ENCODE measurements at regions not wholly inside any gene's neighbourhood (a gene's known extent, or its start where the extent isn't known, plus 50 kb on each side); places are given as distances from the start of the nearest gene placed in this dataset.

DNA sequence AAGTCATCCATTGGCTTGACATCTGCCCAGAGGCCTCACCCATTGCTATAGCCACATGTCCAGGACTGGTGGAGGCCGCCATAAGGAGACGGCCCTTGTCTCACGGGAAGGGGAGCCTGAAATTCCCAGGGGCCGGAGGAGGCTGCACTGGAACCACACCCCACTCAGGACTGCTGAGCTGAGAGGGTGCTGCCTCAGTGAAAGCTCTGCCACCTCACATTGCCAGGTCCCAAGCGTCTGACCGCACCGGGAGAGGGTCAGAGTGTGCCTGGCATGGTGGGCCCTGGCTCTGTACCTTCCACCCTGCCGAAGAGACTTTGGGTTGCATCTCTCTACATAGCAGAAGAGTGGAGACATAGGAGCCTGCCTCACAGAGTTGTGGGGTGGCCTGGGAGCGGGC lies 134.1 kb upstream of the GLI2 start:
- no peak for TF ChIP-seq POU2F2 (IDR thresholded peaks at IDR 0.05; ENCODE audit: borderline replicate concordance, low read depth, low read length)
- TF ChIP-seq, protein P1, sequence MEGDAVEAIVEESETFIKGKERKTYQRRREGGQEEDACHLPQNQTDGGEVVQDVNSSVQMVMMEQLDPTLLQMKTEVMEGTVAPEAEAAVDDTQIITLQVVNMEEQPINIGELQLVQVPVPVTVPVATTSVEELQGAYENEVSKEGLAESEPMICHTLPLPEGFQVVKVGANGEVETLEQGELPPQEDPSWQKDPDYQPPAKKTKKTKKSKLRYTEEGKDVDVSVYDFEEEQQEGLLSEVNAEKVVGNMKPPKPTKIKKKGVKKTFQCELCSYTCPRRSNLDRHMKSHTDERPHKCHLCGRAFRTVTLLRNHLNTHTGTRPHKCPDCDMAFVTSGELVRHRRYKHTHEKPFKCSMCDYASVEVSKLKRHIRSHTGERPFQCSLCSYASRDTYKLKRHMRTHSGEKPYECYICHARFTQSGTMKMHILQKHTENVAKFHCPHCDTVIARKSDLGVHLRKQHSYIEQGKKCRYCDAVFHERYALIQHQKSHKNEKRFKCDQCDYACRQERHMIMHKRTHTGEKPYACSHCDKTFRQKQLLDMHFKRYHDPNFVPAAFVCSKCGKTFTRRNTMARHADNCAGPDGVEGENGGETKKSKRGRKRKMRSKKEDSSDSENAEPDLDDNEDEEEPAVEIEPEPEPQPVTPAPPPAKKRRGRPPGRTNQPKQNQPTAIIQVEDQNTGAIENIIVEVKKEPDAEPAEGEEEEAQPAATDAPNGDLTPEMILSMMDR (IDR thresholded peaks at IDR 0.05 in 2 of 3, conservative IDR thresholded peaks at IDR 0.05 in 1 of 3; ENCODE audit: control insufficient read depth in 2 of 3, extremely low read depth in 1 of 3, insufficient read depth in 1 of 3, low read depth in 3 of 3, low read length in 3 of 3): no peak
- TF ChIP-seq RFX5 (IDR thresholded peaks at IDR 0.05; ENCODE audit: low read depth, low read length): no peak
- no peak for TF ChIP-seq NFIC (IDR thresholded peaks at IDR 0.05; ENCODE audit: low read depth, low read length)
- no peak for TF ChIP-seq CREB1 (IDR thresholded peaks at IDR 0.05; ENCODE audit: low read depth)
- no peak for TF ChIP-seq ESRRA (IDR thresholded peaks at IDR 0.05; ENCODE audit: low read length)
- TF ChIP-seq SPI1 (IDR thresholded peaks at IDR 0.05; ENCODE audit: borderline replicate concordance, insufficient read depth, low read depth, low read length): no peak
- TF ChIP-seq ZNF274 (IDR thresholded peaks at IDR 0.05; ENCODE audit: insufficient read depth, insufficient read length): no peak
- no peak for TF ChIP-seq KLF5 (IDR thresholded peaks at IDR 0.05; ENCODE audit: partially characterized antibody)

All from GM12878 (cell line).